Type B pancreatic cell (in vitro differentiated cells): ENCODE measurements at regions not wholly inside any gene's neighbourhood (a gene's known extent, or its start where the extent isn't known, plus 50 kb on each side); places are given as distances from the start of the nearest gene placed in this dataset.
"Not testable (repeated sequence)": the region's sequence is repeated elsewhere in the genome, so short reads cannot be mapped to it uniquely, and the experiment has no call there.

Source experiments
- DNase-seq: peaks from one replicate; pipeline ENCODE4 v3.0.0; 2021; ENCODE audit warnings: mixed read lengths; ENCODE audit not compliant: unreplicated experiment; ENCODE audit errors: extremely low spot score
- H3K27ac Mint-ChIP-seq: 2 replicates; pipeline ENCODE4 v1.8.0; 2021; ENCODE audit warnings: mild to moderate bottlenecking, mixed read lengths
- H3K27me3 Mint-ChIP-seq: 2 replicates; pipeline ENCODE4 v1.8.0; 2021; ENCODE audit warnings: mixed read lengths
- H3K36me3 Mint-ChIP-seq: 2 replicates; pipeline ENCODE4 v1.8.0; 2021; ENCODE audit warnings: mixed read lengths
- H3K4me1 Mint-ChIP-seq: one replicate; pipeline ENCODE4 v1.8.0; 2021; ENCODE audit warnings: mixed read lengths; ENCODE audit not compliant: unreplicated experiment
- H3K4me3 Mint-ChIP-seq: 2 replicates; pipeline ENCODE4 v1.8.0; 2021; ENCODE audit warnings: mild to moderate bottlenecking, mixed read lengths
- H3K9me3 Mint-ChIP-seq: 2 replicates; pipeline ENCODE4 v1.8.0; 2021; ENCODE audit warnings: mixed read lengths
- TF ChIP-seq, protein P1 (sequence below): fragments of 200-600 bp; sonication (generic); conservative IDR thresholded peaks from 2 replicates; pipeline ENCODE4 v1.5.0; 2021; ENCODE audit warnings: antibody characterized with exemption, mild to moderate bottlenecking

DNA sequence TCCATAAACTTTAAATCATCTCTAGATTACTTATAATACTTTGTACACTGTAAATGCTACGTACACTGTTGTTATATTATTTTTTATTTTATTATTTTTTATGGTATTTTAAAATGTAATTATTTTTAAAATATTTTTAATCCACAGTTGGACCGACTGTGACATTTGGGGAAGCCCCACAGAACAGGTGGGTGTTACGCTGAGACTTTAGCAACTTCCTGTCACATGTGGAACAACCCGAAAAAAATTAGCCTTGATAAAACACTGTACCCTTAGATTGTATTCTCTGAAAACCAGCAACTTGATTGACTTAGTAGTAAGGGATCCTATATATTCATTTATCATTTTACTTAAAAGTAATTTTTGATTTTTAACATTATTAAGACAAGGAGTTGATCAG is 1755.7 kb upstream of the SEL1L start:
- TF ChIP-seq, protein P1, sequence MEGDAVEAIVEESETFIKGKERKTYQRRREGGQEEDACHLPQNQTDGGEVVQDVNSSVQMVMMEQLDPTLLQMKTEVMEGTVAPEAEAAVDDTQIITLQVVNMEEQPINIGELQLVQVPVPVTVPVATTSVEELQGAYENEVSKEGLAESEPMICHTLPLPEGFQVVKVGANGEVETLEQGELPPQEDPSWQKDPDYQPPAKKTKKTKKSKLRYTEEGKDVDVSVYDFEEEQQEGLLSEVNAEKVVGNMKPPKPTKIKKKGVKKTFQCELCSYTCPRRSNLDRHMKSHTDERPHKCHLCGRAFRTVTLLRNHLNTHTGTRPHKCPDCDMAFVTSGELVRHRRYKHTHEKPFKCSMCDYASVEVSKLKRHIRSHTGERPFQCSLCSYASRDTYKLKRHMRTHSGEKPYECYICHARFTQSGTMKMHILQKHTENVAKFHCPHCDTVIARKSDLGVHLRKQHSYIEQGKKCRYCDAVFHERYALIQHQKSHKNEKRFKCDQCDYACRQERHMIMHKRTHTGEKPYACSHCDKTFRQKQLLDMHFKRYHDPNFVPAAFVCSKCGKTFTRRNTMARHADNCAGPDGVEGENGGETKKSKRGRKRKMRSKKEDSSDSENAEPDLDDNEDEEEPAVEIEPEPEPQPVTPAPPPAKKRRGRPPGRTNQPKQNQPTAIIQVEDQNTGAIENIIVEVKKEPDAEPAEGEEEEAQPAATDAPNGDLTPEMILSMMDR: no peak
- Mint-ChIP-seq H3K9me3 (no peaks in the 10 kb centered on the region), H3K4me1 (no peaks in the 10 kb centered on the region), H3K4me3 (no peak overlapping the region), H3K27me3 (no peaks in the 10 kb centered on the region), H3K27ac (no peak overlapping the region), H3K36me3 (no peaks in the 10 kb centered on the region)
- no peak for DNase-seq

DNA sequence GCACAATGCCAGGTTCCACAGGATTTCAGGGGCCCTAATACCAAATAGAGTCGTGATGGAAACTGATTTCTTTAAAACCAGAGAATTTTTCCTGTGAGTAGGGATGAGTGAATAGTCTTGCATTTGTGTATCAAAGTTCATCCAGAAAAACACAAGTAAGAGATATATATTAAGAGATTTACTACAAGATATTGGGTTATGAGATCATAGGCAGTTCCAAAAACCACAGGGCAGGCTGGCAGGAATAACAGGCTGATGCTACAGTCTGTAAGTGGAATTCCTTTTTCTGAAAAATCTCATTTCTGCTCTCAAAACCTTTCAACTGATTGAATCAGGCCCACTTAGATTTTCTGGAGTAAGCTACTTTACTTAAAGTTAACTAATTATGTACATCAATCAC is 1756.2 kb upstream of the SEL1L start:
- Mint-ChIP-seq H3K9me3 (no peaks in the 10 kb centered on the region), H3K4me1 (peaks cover 3% of the 10 kb centered on the region), H3K27ac (no peak overlapping the region), H3K27me3 (no peaks in the 10 kb centered on the region), H3K4me3 (no peak overlapping the region), H3K36me3 (no peaks in the 10 kb centered on the region)
- TF ChIP-seq, protein P1: no peak
- no peak for DNase-seq

DNA sequence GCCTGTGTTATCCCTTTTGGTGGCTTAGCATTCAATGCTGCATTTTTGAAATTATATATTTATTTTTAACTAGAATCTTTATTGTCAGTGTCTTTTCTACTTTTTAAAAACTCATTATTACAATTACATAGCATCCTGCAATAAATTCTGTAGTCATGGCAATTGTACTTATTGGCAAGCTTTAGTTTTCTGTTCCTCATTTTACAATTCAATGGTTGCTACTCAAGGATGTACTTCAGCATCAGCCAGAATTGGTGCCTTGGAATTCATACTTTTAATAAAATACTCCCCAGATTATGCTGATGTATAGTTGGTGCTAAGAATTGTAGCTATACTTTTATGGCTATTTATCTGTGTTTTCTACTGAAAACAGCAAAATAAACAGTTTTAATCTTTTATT is 1756.8 kb upstream of the SEL1L start:
- Mint-ChIP-seq H3K36me3 (no peaks in the 10 kb centered on the region), H3K27me3 (no peaks in the 10 kb centered on the region), H3K4me3 (no peak overlapping the region), H3K9me3 (no peaks in the 10 kb centered on the region), H3K4me1 (peaks cover 7% of the 10 kb centered on the region), H3K27ac (no peak overlapping the region)
- TF ChIP-seq, protein P1: no peak
- no peak for DNase-seq

DNA sequence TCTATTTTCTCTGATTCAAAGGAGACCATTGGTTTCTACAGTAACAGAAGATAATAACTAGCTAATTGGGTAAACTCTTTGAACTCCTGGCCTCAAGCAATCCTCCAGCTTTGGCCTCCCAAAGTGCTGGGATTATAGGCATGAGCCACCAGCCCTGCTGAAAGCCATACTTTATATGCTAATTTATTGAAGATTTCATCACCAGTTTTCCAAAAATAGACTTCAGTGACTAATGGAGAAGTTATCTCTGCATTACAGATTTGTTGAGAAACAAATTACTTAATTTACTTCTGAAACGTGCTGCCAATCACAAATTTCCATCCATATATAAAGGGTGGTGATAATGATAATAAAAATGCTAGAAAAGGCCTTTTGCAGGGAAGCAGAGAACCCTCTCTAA is 1758.1 kb upstream of the SEL1L start:
- H3K36me3 Mint-ChIP-seq: no peaks in the 10 kb centered on the region
- DNase-seq: no peak
- H3K4me3 Mint-ChIP-seq: no peak overlapping the region
- H3K9me3 Mint-ChIP-seq: no peaks in the 10 kb centered on the region
- no peak overlapping the region for H3K27ac Mint-ChIP-seq
- peaks cover 7% of the 10 kb centered on the region for H3K4me1 Mint-ChIP-seq
- TF ChIP-seq, protein P1: no peak
- no peaks in the 10 kb centered on the region for H3K27me3 Mint-ChIP-seq

DNA sequence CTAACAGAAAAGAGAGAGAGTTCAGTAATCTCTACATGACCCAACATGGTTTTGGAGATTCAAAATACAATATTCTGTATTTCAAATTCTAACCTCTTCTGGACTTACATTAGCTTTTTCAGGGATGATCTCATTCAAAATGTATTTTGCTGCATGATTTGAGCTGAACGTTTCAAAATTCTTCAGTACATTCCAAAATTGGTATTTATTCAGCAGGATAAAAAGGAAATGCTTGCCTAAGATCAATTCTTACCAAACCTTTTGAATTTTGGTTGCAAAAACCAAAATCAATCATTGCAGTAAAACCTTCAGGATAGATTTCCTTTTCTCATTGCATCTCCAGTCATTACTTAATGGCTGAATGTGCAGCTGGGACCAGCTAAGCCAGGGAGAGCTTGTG is 1761.3 kb upstream of the SEL1L start:
- no peak overlapping the region for H3K27ac Mint-ChIP-seq
- H3K27me3 Mint-ChIP-seq: no peaks in the 10 kb centered on the region
- H3K36me3 Mint-ChIP-seq: no peaks in the 10 kb centered on the region
- peaks cover 7% of the 10 kb centered on the region for H3K4me1 Mint-ChIP-seq
- TF ChIP-seq, protein P1: no peak
- no peak for DNase-seq
- H3K9me3 Mint-ChIP-seq: no peaks in the 10 kb centered on the region
- H3K4me3 Mint-ChIP-seq: no peak overlapping the region

DNA sequence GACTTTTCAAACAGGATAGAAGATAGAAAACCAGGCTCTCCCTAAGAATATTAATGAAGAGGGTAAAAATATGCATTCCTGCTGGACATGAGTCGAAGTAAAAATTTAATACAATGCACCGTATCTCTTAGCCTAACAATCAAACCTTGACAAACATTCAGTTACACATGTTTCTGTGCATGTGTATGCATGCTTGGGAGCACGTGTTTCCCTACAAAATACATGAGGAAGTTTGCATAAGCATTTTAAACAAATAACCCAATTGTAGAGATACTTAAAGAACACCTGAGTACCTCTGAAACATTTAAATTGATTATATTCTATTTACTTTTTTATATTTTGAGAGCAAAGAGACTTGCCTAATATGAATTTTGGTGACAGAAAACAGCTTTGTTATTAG is 1763.7 kb upstream of the SEL1L start:
- H3K36me3 Mint-ChIP-seq: no peaks in the 10 kb centered on the region
- peaks cover 2% of the 10 kb centered on the region for H3K27me3 Mint-ChIP-seq
- H3K9me3 Mint-ChIP-seq: no peaks in the 10 kb centered on the region
- peaks cover 17% of the 10 kb centered on the region for H3K4me1 Mint-ChIP-seq
- H3K27ac Mint-ChIP-seq: no peak overlapping the region
- H3K4me3 Mint-ChIP-seq: no peak overlapping the region
- TF ChIP-seq, protein P1: no peak
- DNase-seq: no peak

DNA sequence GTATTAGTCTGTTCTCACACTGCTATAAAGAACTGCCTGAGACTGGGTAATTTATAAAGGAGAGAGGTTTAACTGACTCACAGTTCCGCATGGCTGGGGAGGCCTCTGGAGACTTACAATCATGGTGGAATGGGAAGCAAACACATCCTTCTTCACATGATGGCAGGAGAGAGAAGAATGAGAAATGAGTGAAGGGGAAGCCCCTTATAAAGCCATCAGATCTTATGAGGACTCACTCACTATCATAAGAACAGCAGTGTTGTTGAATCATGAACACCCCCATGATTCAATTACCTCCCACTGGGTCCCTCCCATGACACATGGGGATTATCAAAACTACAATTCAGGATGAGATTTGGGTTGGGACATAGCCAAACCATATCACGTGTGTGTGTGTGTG is 1764.4 kb upstream of the SEL1L start:
- H3K4me1 Mint-ChIP-seq: peaks cover 17% of the 10 kb centered on the region
- H3K27me3 Mint-ChIP-seq, H3K36me3 Mint-ChIP-seq: not testable (repeated sequence)

More for the DNA sequence above, 1764.4 kb upstream of the SEL1L start:
- DNase-seq, H3K9me3 Mint-ChIP-seq, H3K4me3 Mint-ChIP-seq, H3K27ac Mint-ChIP-seq: not testable (repeated sequence)
